GM12892 (cell line): ENCODE measurements at regions not wholly inside any gene's neighbourhood (a gene's known extent, or its start where the extent isn't known, plus 50 kb on each side); places are given as distances from the start of the nearest gene placed in this dataset.
"Not testable (repeated sequence)": the region's sequence is repeated elsewhere in the genome, so short reads cannot be mapped to it uniquely, and the experiment has no call there.

Experiments used
- POLR2A ChIP-seq: IDR thresholded peaks from 2 replicates; pipeline ENCODE4 v1.6.1; 2011; ENCODE audit warnings: low read depth, low read length, control low read depth
- TAF1 ChIP-seq: IDR thresholded peaks from 2 replicates; pipeline ENCODE4 v1.6.1; 2011; ENCODE audit warnings: low read depth, mild to moderate bottlenecking, control low read depth, low read length, borderline replicate concordance

DNA sequence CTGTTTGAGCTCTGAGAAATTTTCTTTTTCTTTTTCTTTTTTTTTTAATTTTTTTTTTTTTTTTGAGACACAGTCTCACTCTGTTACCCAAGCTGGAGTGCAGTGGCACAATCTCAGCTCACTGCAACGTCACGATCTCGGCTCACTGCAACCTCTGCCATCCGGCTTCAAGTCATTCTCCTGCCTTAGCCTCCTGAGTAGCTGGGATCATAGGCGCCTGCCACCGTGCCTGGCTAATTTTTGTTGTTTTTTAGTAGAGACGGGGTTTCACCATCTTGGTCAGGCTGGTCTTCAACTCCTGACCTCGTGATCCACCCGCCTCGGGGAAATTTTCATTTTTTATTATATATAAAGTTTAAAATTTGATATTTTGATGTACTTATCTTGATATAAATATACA is 1870.7 kb upstream of the LRRTM1 start:
- TF ChIP-seq POLR2A, TAF1: not testable (repeated sequence)
